Mesenchymal stem cell (in vitro differentiated cells and primary cell): ENCODE measurements at regions not wholly inside any gene's neighbourhood (a gene's known extent, or its start where the extent isn't known, plus 50 kb on each side); places are given as distances from the start of the nearest gene placed in this dataset.
"Not testable (repeated sequence)": the region's sequence is repeated elsewhere in the genome, so short reads cannot be mapped to it uniquely, and the experiment has no call there.

Experiments
- DNase-seq: peaks from one replicate; pipeline ENCODE4 v3.0.0-alpha.2; 2013
- H2AFZ ChIP-seq: one replicate; pipeline ENCODE4 v1.6.1; 2013; ENCODE audit warnings: low read depth, mild to moderate bottlenecking, control low read depth, inconsistent platforms, low read length, moderate library complexity
- H2AK5ac ChIP-seq: 2 replicates; pipeline ENCODE4 v1.6.1; 2013; ENCODE audit warnings: low read length, moderate library complexity, mild to moderate bottlenecking, inconsistent platforms; ENCODE audit not compliant: severe bottlenecking
- H2BK120ac ChIP-seq: one replicate; pipeline ENCODE4 v1.6.1; 2013; ENCODE audit warnings: low read depth, mild to moderate bottlenecking, inconsistent platforms, low read length, moderate library complexity
- H2BK12ac ChIP-seq, 2 experiments: one replicate each; pipeline ENCODE4 v1.6.1; 2013; ENCODE audit warnings: inconsistent platforms in 2 of 2, low read length in 2 of 2, mild to moderate bottlenecking in 2 of 2, moderate library complexity in 2 of 2, control low read depth in 1 of 2
- H2BK15ac ChIP-seq: one replicate; pipeline ENCODE4 v1.6.1; 2013; ENCODE audit warnings: mild to moderate bottlenecking, low read depth, inconsistent platforms; ENCODE audit not compliant: poor library complexity, severe bottlenecking
- H2BK5ac ChIP-seq: 2 replicates; pipeline ENCODE4 v1.6.1; 2013; ENCODE audit warnings: low read depth, mild to moderate bottlenecking, low read length, control low read depth, inconsistent platforms; ENCODE audit not compliant: poor library complexity, severe bottlenecking
- H3K14ac ChIP-seq, 2 experiments: one replicate each; pipeline ENCODE4 v1.6.1; 2013; ENCODE audit warnings: inconsistent platforms in 2 of 2, low read length in 2 of 2, control low read depth in 1 of 2, mild to moderate bottlenecking in 1 of 2, moderate library complexity in 1 of 2
- H3K18ac ChIP-seq, 2 experiments: one replicate each; pipeline ENCODE4 v1.6.1; 2013; ENCODE audit warnings: inconsistent platforms in 2 of 2, low read length in 2 of 2, control low read depth in 1 of 2, low read depth in 1 of 2, mild to moderate bottlenecking in 1 of 2
- H3K23ac ChIP-seq, 2 experiments: one replicate each; pipeline ENCODE4 v1.6.1; 2013; ENCODE audit warnings: inconsistent platforms in 2 of 2, low read length in 2 of 2, mild to moderate bottlenecking in 2 of 2, moderate library complexity in 2 of 2, control low read depth in 1 of 2
- H3K27ac ChIP-seq: 2 replicates; pipeline ENCODE4 v1.5.1; 2013; ENCODE audit warnings: mild to moderate bottlenecking, moderate library complexity, low read length, control low read depth, inconsistent platforms; ENCODE audit not compliant: poor library complexity, severe bottlenecking
- H3K27me3 ChIP-seq, 2 experiments: 2 replicates each; pipeline versions ENCODE4 v1.6.1 to v1.7.0; 2013; ENCODE audit warnings: low read length in 2 of 2, mild to moderate bottlenecking in 2 of 2, moderate library complexity in 2 of 2, control low read depth in 1 of 2, inconsistent platforms in 1 of 2; ENCODE audit not compliant: control insufficient read depth in 1 of 2, insufficient read depth in 1 of 2
- H3K36me3 ChIP-seq, 2 experiments: 2 replicates each; pipeline versions ENCODE4 v1.6.1 to v1.7.0; 2013; ENCODE audit warnings: low read length in 2 of 2, control low read depth in 1 of 2, inconsistent platforms in 1 of 2, low read depth in 1 of 2, mild to moderate bottlenecking in 1 of 2; ENCODE audit not compliant: insufficient read depth in 2 of 2, control insufficient read depth in 1 of 2
- H3K4ac ChIP-seq, 2 experiments: one replicate each; pipeline ENCODE4 v1.6.1; 2013; ENCODE audit warnings: inconsistent platforms in 2 of 2, low read length in 2 of 2, mild to moderate bottlenecking in 2 of 2, moderate library complexity in 2 of 2, control low read depth in 1 of 2, low read depth in 1 of 2
- H3K4me1 ChIP-seq: 2 replicates; pipeline ENCODE4 v1.6.1; 2013; ENCODE audit warnings: low read depth, low read length, control low read depth; ENCODE audit not compliant: control insufficient read depth, insufficient read depth
- H3K4me2 ChIP-seq: 2 replicates; pipeline ENCODE4 v1.6.1; 2013; ENCODE audit warnings: low read length, mild to moderate bottlenecking, inconsistent platforms; ENCODE audit not compliant: poor library complexity, severe bottlenecking
- H3K4me3 ChIP-seq, 2 experiments: 2 replicates each; pipeline versions ENCODE4 v1.5.1 to v1.7.0; 2013; ENCODE audit warnings: low read length in 2 of 2, mild to moderate bottlenecking in 2 of 2, control low read depth in 1 of 2, low read depth in 1 of 2; ENCODE audit not compliant: insufficient read depth in 1 of 2
- H3K79me1 ChIP-seq: replicated peaks from 2 replicates; pipeline ENCODE4 v1.6.1; 2013; ENCODE audit warnings: mild to moderate bottlenecking, control low read depth, low read length, inconsistent platforms; ENCODE audit not compliant: poor library complexity, severe bottlenecking
- H3K9ac ChIP-seq: 2 replicates; pipeline ENCODE4 v1.7.0; 2013; ENCODE audit warnings: mild to moderate bottlenecking, low read length, moderate library complexity
- H3K9me3 ChIP-seq: 2 replicates; pipeline ENCODE4 v1.7.0; 2013; ENCODE audit warnings: mild to moderate bottlenecking, low read length; ENCODE audit not compliant: control insufficient read depth
- H4K8ac ChIP-seq: one replicate; pipeline ENCODE4 v1.6.1; 2013; ENCODE audit warnings: inconsistent platforms, mild to moderate bottlenecking, low read length, moderate library complexity
- H4K91ac ChIP-seq: one replicate; pipeline ENCODE4 v1.6.1; 2013; ENCODE audit warnings: mild to moderate bottlenecking, low read length, inconsistent platforms
- WGBS: methylation state at CpG from one replicate; pipeline ENCODE4 v1.1.7; 2013; ENCODE audit warnings: mixed read lengths; 5-methylcytosine and 5-hydroxymethylcytosine counted together

DNA sequence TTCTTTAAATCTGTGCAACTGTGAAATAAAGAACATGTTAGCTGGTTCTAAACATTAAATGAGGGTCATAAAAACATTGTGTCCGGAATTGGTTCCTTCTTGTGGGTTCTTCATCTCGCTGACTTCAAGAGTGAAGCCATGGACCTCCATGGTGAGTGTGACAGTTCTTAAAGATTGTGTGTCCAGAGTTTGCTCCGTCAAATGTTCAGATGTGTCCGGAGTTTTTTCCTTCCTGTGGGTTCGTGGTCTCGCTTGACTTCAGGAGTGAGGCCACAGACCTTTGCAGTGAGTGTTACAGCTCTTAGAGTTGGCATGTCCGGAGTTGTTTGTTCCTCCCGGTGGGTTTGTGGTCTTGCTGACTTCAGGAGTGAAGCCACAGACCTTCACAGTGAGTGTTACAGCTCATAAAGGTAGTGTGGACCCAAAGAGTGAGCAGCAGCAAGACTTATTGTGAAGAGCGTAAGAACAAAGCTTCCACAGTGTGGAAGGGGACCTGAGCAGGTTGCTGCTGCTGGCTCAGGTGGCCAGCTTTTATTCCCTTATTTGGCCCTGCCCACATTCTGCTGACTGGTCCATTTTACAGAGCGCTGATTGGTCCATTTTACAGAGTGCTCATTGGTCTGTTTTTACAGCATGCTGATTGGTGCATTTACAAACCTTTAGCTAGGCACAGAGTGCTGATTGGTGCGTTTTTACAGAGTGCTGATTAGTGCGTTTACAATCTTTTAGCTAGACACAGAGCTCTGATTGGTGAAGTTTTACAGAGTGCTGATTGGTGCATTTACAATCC lies 579.2 kb downstream of the GBE1 start:
- H2BK15ac ChIP-seq, H3K27me3 ChIP-seq, H3K36me3 ChIP-seq, H3K4me1 ChIP-seq, H3K4ac ChIP-seq, H3K27ac ChIP-seq, H3K4me2 ChIP-seq, H2BK5ac ChIP-seq, H2AFZ ChIP-seq, H2BK120ac ChIP-seq, H4K91ac ChIP-seq, H2AK5ac ChIP-seq, H2BK12ac ChIP-seq, H3K18ac ChIP-seq, H3K9ac ChIP-seq, H4K8ac ChIP-seq, DNase-seq, H3K23ac ChIP-seq, H3K79me1 ChIP-seq, H3K4me3 ChIP-seq, H3K14ac ChIP-seq, H3K9me3 ChIP-seq: not testable (repeated sequence)
- 86% methylated on average over 12 of the region's 12 CpGs for WGBS

DNA sequence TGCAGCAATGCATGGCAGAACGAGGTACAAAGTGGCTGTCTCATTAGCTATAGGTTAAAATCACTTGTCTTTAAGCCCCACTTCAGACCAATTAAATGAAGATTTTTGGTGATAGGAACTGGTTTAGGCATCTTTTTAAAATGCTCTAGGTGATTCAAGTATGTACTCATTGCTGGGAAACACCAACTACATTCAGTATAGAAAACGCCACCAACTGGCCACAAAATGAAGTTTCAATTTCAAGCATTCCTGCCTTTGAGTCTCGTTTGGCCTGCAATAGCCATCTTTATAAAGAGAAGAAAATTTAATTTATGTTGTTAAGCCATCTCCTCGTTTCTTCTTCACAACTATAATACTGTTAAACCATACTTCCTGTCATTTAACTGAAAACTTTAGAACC lies 587.9 kb downstream of the GBE1 start:
- Histone ChIP-seq H2BK120ac (no peak overlapping the region), H3K9me3 (no peaks in the 10 kb centered on the region), H2BK5ac (no peak overlapping the region), H2AK5ac (no peak overlapping the region), H3K23ac (no peak overlapping the region), H4K91ac (no peak overlapping the region), H3K4ac (no peak overlapping the region), H3K4me1 (no peaks in the 10 kb centered on the region), H4K8ac (no peak overlapping the region), H3K27ac (no peak overlapping the region), H3K14ac (no peak overlapping the region), H3K36me3 (no peaks in the 10 kb centered on the region), H2AFZ (no peak overlapping the region), H3K27me3 (no peaks in the 10 kb centered on the region), H2BK12ac (no peak overlapping the region), H3K4me2 (no peak overlapping the region), H2BK15ac (no peak overlapping the region), H3K9ac (no peak overlapping the region), H3K79me1 (no peaks in the 10 kb centered on the region), H3K18ac (no peak overlapping the region), H3K4me3 (no peak overlapping the region)
- DNase-seq, result no peak
- 13% methylated on average over 2 of the region's 4 CpGs for WGBS

DNA sequence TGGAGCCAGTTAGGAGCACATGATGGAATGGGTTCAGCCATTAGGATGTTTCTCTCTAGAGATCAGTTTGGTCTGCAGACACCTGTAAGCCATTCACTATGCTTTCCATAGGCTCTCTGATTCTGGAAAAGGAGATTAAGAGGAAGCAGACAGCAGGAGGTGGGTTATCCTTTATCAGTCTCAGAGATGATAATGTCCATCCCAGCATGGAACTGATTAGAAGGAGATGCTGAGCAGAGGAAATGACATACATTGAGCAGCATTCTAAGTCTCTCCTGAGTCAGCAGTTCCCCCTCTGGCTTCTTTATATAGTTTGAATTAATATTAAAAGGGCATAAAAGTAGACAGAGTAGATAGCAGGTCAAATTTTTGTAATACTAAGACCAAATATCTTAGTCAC lies 591.1 kb downstream of the GBE1 start:
- Histone ChIP-seq H3K4me1 (no peaks in the 10 kb centered on the region), H3K23ac (no peak overlapping the region), H2AFZ (no peak overlapping the region), H2BK120ac (no peak overlapping the region), H2BK5ac (no peak overlapping the region), H3K18ac (no peak overlapping the region), H3K9me3 (no peaks in the 10 kb centered on the region), H3K14ac (no peak overlapping the region), H2AK5ac (no peak overlapping the region), H3K27ac (no peak overlapping the region), H3K4me3 (no peak overlapping the region), H3K9ac (no peak overlapping the region), H3K4ac (no peak overlapping the region), H3K36me3 (no peaks in the 10 kb centered on the region), H4K91ac (no peak overlapping the region), H3K79me1 (no peaks in the 10 kb centered on the region), H4K8ac (no peak overlapping the region), H3K4me2 (no peak overlapping the region), H2BK12ac (no peak overlapping the region), H3K27me3 (no peaks in the 10 kb centered on the region), H2BK15ac (no peak overlapping the region)
- DNase-seq, result no peak

DNA sequence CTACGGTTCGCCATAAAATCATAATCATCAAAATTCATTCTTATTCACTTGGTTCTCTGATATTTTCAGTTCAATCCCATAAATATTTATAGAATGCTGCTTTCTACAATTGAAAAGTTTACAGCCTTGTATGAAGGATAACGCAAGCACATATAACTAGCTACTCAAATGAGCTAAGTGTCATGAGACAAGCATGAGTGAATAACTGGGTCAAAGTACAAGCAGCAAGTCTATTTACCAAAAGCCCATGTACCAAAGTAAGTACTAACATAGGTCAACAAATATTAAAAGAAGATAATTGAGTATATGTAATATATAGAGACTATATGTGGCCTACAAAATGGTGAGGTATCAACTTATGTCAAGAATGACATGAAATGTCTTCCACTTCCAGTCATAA lies 596.6 kb downstream of the GBE1 start:
- Histone ChIP-seq H3K27ac (no peak overlapping the region), H3K79me1 (no peaks in the 10 kb centered on the region), H4K8ac (no peak overlapping the region), H2BK12ac (no peak overlapping the region), H2AK5ac (no peak overlapping the region), H3K27me3 (no peaks in the 10 kb centered on the region), H3K4me2 (no peak overlapping the region), H3K14ac (no peak overlapping the region), H4K91ac (no peak overlapping the region), H2BK120ac (no peak overlapping the region), H3K9me3 (no peaks in the 10 kb centered on the region), H3K4me1 (no peaks in the 10 kb centered on the region), H2BK15ac (no peak overlapping the region), H3K4ac (no peak overlapping the region), H3K18ac (no peak overlapping the region), H3K9ac (no peak overlapping the region), H3K23ac (no peak overlapping the region), H3K36me3 (no peaks in the 10 kb centered on the region), H2BK5ac (no peak overlapping the region), H2AFZ (no peak overlapping the region), H3K4me3 (no peak overlapping the region)
- DNase-seq, result no peak
- 73% methylated on average over 3 of the region's 3 CpGs for WGBS
